ENCODE measurements at regions not wholly inside any gene's neighbourhood (a gene's known extent, or its start where the extent isn't known, plus 50 kb on each side); places are given as distances from the start of the nearest gene placed in this dataset.

GRCh38 chr2:42859791-42860190 is 67.4 kb upstream of the HAAO start:
- H3K79me2 ChIP-seq (ENCODE audit: insufficient read depth), result no peaks in the 10 kb centered on the region
- no peaks in the 10 kb centered on the region for H3K27me3 ChIP-seq (replicated peaks; ENCODE audit: insufficient read depth)
- H3K4me2 ChIP-seq (ENCODE audit: unreplicated experiment), result no peak overlapping the region
- peaks cover 17% of the 10 kb centered on the region for H3F3A ChIP-seq (ENCODE audit: insufficient read depth)
- no peaks in the 10 kb centered on the region for H4K20me1 ChIP-seq (ENCODE audit: insufficient read depth)
- 69% methylated on average over 4 of the region's 4 CpGs for WGBS, 2 experiments (ENCODE audit: low coverage in 1 of 2, low lambda C conversion rate in 2 of 2, missing lambda C conversion rate in 2 of 2)
- H3K27ac ChIP-seq, result peak overlapping the region; percentile 10; the same call in 1 of the 2 replicates
- H3K4me1 ChIP-seq (ENCODE audit: insufficient read depth), result peaks cover 13% of the 10 kb centered on the region
- no peak for TF ChIP-seq EZH2phosphoT487 (IDR thresholded peaks at IDR 0.05; ENCODE audit: insufficient read depth, low read depth)
- no peaks in the 10 kb centered on the region for H3K9me3 ChIP-seq (ENCODE audit: low read depth)
- DNase-seq, result peak; percentile 41
- no peak overlapping the region for H3K4me3 ChIP-seq
- peak overlapping the region; percentile 1; the same call in 1 of the 2 replicates for H2AFZ ChIP-seq
- H3K36me3 ChIP-seq (ENCODE audit: low read depth), result no peaks in the 10 kb centered on the region
- H3K9me2 ChIP-seq (ENCODE audit: insufficient read depth), result no peaks in the 10 kb centered on the region
- no peak overlapping the region for H3K9ac ChIP-seq
- in situ Hi-C loops (cut with MboI), result no loop called here

- H3K9me3 ChIP-seq (ENCODE audit: low read depth), result no peaks in the 10 kb centered on the region
- no peaks in the 10 kb centered on the region for H4K20me1 ChIP-seq (ENCODE audit: insufficient read depth)
- no peak overlapping the region for H3K4me3 ChIP-seq
- H3K27me3 ChIP-seq (replicated peaks; ENCODE audit: insufficient read depth), result no peaks in the 10 kb centered on the region
- peak overlapping the region; percentile 6; the same call in 1 of the 2 replicates for H3K27ac ChIP-seq
- in situ Hi-C loops (cut with MboI), result no loop called here
- peaks cover 17% of the 10 kb centered on the region for H3F3A ChIP-seq (ENCODE audit: insufficient read depth)
- H3K9ac ChIP-seq, result no peak overlapping the region
- WGBS, 2 experiments (ENCODE audit: low coverage in 1 of 2, low lambda C conversion rate in 2 of 2, missing lambda C conversion rate in 2 of 2), result 6 to 15% methylated on average over 2 of the region's 2 CpGs
- H3K4me1 ChIP-seq (ENCODE audit: insufficient read depth), result peaks cover 20% of the 10 kb centered on the region
- no peak overlapping the region for H2AFZ ChIP-seq
- TF ChIP-seq EZH2 (IDR thresholded peaks at IDR 0.05; ENCODE audit: insufficient read depth, poor library complexity, severe bottlenecking), result no peak
- no peak for TF ChIP-seq EZH2phosphoT487 (IDR thresholded peaks at IDR 0.05; ENCODE audit: insufficient read depth, low read depth)
- no peaks in the 10 kb centered on the region for H3K36me3 ChIP-seq (ENCODE audit: low read depth)
- no peak overlapping the region for H3K4me2 ChIP-seq (ENCODE audit: unreplicated experiment)
- DNase-seq, result peak; percentile 65
- H3K79me2 ChIP-seq (ENCODE audit: insufficient read depth), result no peaks in the 10 kb centered on the region
- no peaks in the 10 kb centered on the region for H3K9me2 ChIP-seq (ENCODE audit: insufficient read depth)
Measured at GRCh38 chr2:42859006-42859552, 66.7 kb upstream of the HAAO start.

- Histone ChIP-seq H3K9ac (no peak overlapping the region), H4K20me1 (ENCODE audit: insufficient read depth) (no peaks in the 10 kb centered on the region), H3K9me3 (ENCODE audit: low read depth) (no peaks in the 10 kb centered on the region), H2AFZ (no peak overlapping the region), H3K4me2 (ENCODE audit: unreplicated experiment) (no peak overlapping the region), H3K4me3 (no peak overlapping the region), H3K27me3 (replicated peaks; ENCODE audit: insufficient read depth) (no peaks in the 10 kb centered on the region), H3K4me1 (ENCODE audit: insufficient read depth) (peaks cover 25% of the 10 kb centered on the region), H3F3A (ENCODE audit: insufficient read depth) (peaks cover 17% of the 10 kb centered on the region), H3K79me2 (ENCODE audit: insufficient read depth) (no peaks in the 10 kb centered on the region), H3K27ac (no peak overlapping the region), H3K36me3 (ENCODE audit: low read depth) (no peaks in the 10 kb centered on the region), H3K9me2 (ENCODE audit: insufficient read depth) (no peaks in the 10 kb centered on the region)
- WGBS, 2 experiments (ENCODE audit: low coverage in 1 of 2, low lambda C conversion rate in 2 of 2, missing lambda C conversion rate in 2 of 2), result 73 to 82% methylated on average over 4 of the region's 4 CpGs
- no peak for DNase-seq
- TF ChIP-seq EZH2 (IDR thresholded peaks at IDR 0.05; ENCODE audit: insufficient read depth, poor library complexity, severe bottlenecking) (no peak), EZH2phosphoT487 (IDR thresholded peaks at IDR 0.05; ENCODE audit: insufficient read depth, low read depth) (no peak)
- in situ Hi-C loops (cut with MboI), result no loop called here
Measured at GRCh38 chr2:42858140-42859005, 66.0 kb upstream of the HAAO start.

- TF ChIP-seq EZH2phosphoT487 (IDR thresholded peaks at IDR 0.05; ENCODE audit: insufficient read depth, low read depth) (no peak), EZH2 (IDR thresholded peaks at IDR 0.05; ENCODE audit: insufficient read depth, poor library complexity, severe bottlenecking) (no peak)
- WGBS, 2 experiments (ENCODE audit: low coverage in 1 of 2, low lambda C conversion rate in 2 of 2, missing lambda C conversion rate in 2 of 2), result 94 to 95% methylated on average over 23 of the region's 23 CpGs
- H3F3A ChIP-seq (ENCODE audit: insufficient read depth), result peaks cover 17% of the 10 kb centered on the region
- DNase-seq, result no peak
- no peaks in the 10 kb centered on the region for H4K20me1 ChIP-seq (ENCODE audit: insufficient read depth)
- no peak overlapping the region for H3K4me3 ChIP-seq
- no peaks in the 10 kb centered on the region for H3K79me2 ChIP-seq (ENCODE audit: insufficient read depth)
- no peaks in the 10 kb centered on the region for H3K27me3 ChIP-seq (replicated peaks; ENCODE audit: insufficient read depth)
- no peaks in the 10 kb centered on the region for H3K36me3 ChIP-seq (ENCODE audit: low read depth)
- H3K4me2 ChIP-seq (ENCODE audit: unreplicated experiment), result no peak overlapping the region
- H3K27ac ChIP-seq, result no peak overlapping the region
- H2AFZ ChIP-seq, result no peak overlapping the region
- no peak overlapping the region for H3K9ac ChIP-seq
- H3K4me1 ChIP-seq (ENCODE audit: insufficient read depth), result peaks cover 25% of the 10 kb centered on the region
- in situ Hi-C loops (cut with MboI), result no loop called here
- H3K9me3 ChIP-seq (ENCODE audit: low read depth), result no peaks in the 10 kb centered on the region
- no peaks in the 10 kb centered on the region for H3K9me2 ChIP-seq (ENCODE audit: insufficient read depth)
Measured at GRCh38 chr2:42856891-42857632, 64.7 kb upstream of the HAAO start.
